IMR-90 (cell line): ENCODE measurements at regions not wholly inside any gene's neighbourhood (a gene's known extent, or its start where the extent isn't known, plus 50 kb on each side); places are given as distances from the start of the nearest gene placed in this dataset.

Experiments
- ATAC-seq: fragments of 200-7000 bp; cut with Tn5 transposase; 2 replicates; pipeline ENCODE4 v1.9.1; 2020; ENCODE audit warnings: low read depth, mild to moderate bottlenecking, moderate library complexity
- BruUV-seq: library from RNA; stranded (reverse); fragments of 400-500 nt; replicated peaks from 2 replicates; lab custom pipeline; 2021; lab: Mats Ljungman, UMichigan
- CTCF ChIA-PET: fragments of 300-600 bp; formaldehyde crosslinking; extraction: SDS; loops from one replicate; lab custom pipeline; 2021; ENCODE audit warnings: antibody characterized with exemption; lab: Yijun Ruan, JAX
- POLR2A ChIA-PET: fragments of 300-600 bp; sonication (Branson Sonifier 250); formaldehyde crosslinking; loops from one replicate; lab custom pipeline; 2022; ENCODE audit warnings: antibody characterized with exemption; ENCODE audit not compliant: unreplicated experiment; lab: Charles Lee
- DNase-seq: peaks from one replicate; pipeline ENCODE4 v3.0.0; 2013
- H2AFZ ChIP-seq: replicated peaks from 2 replicates; pipeline ENCODE3; 2013; ENCODE audit warnings: low read length, mild to moderate bottlenecking; ENCODE audit not compliant: poor library complexity
- H2AK5ac ChIP-seq: 2 replicates; pipeline ENCODE4 v1.6.1; 2013; ENCODE audit warnings: low read depth, low read length, inconsistent platforms
- H2AK9ac ChIP-seq: replicated peaks from 2 replicates; pipeline ENCODE3; 2013; ENCODE audit warnings: mild to moderate bottlenecking, low read depth, low read length, moderate library complexity; ENCODE audit not compliant: poor library complexity
- H2BK120ac ChIP-seq: 2 replicates; pipeline ENCODE4 v1.6.1; 2013; ENCODE audit warnings: low read depth, low read length, inconsistent platforms
- H2BK15ac ChIP-seq: 3 replicates; pipeline ENCODE4 v1.6.1; 2013; ENCODE audit warnings: low read depth, low read length, inconsistent platforms
- H2BK20ac ChIP-seq: 2 replicates; pipeline ENCODE4 v1.6.1; 2013; ENCODE audit warnings: low read depth, mild to moderate bottlenecking, inconsistent platforms, low read length, moderate library complexity
- H2BK5ac ChIP-seq: 2 replicates; pipeline ENCODE4 v1.6.1; 2013; ENCODE audit warnings: mild to moderate bottlenecking, low read depth, low read length, inconsistent platforms; ENCODE audit not compliant: poor library complexity, severe bottlenecking
- H3K14ac ChIP-seq: replicated peaks from 2 replicates; pipeline ENCODE4 v1.6.1; 2013; ENCODE audit warnings: low read depth, low read length, inconsistent platforms
- H3K18ac ChIP-seq: 2 replicates; pipeline ENCODE4 v1.6.1; 2013; ENCODE audit warnings: low read depth, low read length, control low read depth
- H3K23ac ChIP-seq: 2 replicates; pipeline ENCODE4 v1.6.1; 2013; ENCODE audit warnings: low read depth, low read length, inconsistent platforms
- H3K27ac ChIP-seq: 2 replicates; pipeline ENCODE4 v1.5.1; 2013; ENCODE audit warnings: mild to moderate bottlenecking, control low read depth, low read length; ENCODE audit not compliant: insufficient read depth
- H3K27me3 ChIP-seq: 2 replicates; pipeline ENCODE4 v1.6.1; 2013; ENCODE audit warnings: low read length; ENCODE audit not compliant: control insufficient read depth, insufficient read depth
- H3K36me3 ChIP-seq: 2 replicates; pipeline ENCODE4 v1.6.1; 2013; ENCODE audit warnings: low read length, mixed read lengths; ENCODE audit not compliant: control insufficient read depth, insufficient read depth
- H3K4ac ChIP-seq: 2 replicates; pipeline ENCODE4 v1.6.1; 2013; ENCODE audit warnings: low read depth, low read length, inconsistent platforms
- H3K4me1 ChIP-seq: 2 replicates; pipeline ENCODE4 v1.6.1; 2013; ENCODE audit warnings: low read length, mixed read lengths; ENCODE audit not compliant: control insufficient read depth, insufficient read depth
- H3K4me2 ChIP-seq: 2 replicates; pipeline ENCODE4 v1.6.1; 2013; ENCODE audit warnings: low read depth, mild to moderate bottlenecking, control low read depth, low read length, moderate library complexity
- H3K4me3 ChIP-seq: 2 replicates; pipeline ENCODE4 v1.5.1; 2013; ENCODE audit warnings: low read depth, mild to moderate bottlenecking, control low read depth, low read length, moderate library complexity; ENCODE audit not compliant: insufficient read depth
- H3K56ac ChIP-seq: 2 replicates; pipeline ENCODE4 v1.6.1; 2013; ENCODE audit warnings: low read length, inconsistent platforms; ENCODE audit not compliant: insufficient read depth; ENCODE audit errors: extremely low read depth
- H3K79me1 ChIP-seq, 2 experiments: 2 replicates each; pipeline ENCODE4 v1.6.1; 2013; ENCODE audit warnings: low read length in 2 of 2, inconsistent platforms in 1 of 2, low read depth in 1 of 2
- H3K9ac ChIP-seq: 2 replicates; pipeline ENCODE4 v1.6.1; 2013; ENCODE audit warnings: low read depth, low read length, control low read depth
- H3K9me1 ChIP-seq: 2 replicates; pipeline ENCODE4 v1.6.1; 2013; ENCODE audit warnings: low read length, inconsistent platforms; ENCODE audit not compliant: insufficient read depth
- H3K9me3 ChIP-seq: 2 replicates; pipeline ENCODE4 v1.6.1; 2013; ENCODE audit warnings: low read length; ENCODE audit not compliant: control insufficient read depth, insufficient read depth
- H4K20me1 ChIP-seq: 2 replicates; pipeline ENCODE4 v1.6.1; 2013; ENCODE audit warnings: low read length, inconsistent platforms; ENCODE audit not compliant: insufficient read depth
- H4K5ac ChIP-seq: 2 replicates; pipeline ENCODE4 v1.6.1; 2013; ENCODE audit warnings: mild to moderate bottlenecking, low read depth, low read length, control low read depth
- H4K8ac ChIP-seq, 2 experiments: 2 replicates each; pipeline ENCODE4 v1.6.1; 2013; ENCODE audit warnings: low read depth in 2 of 2, low read length in 2 of 2, control low read depth in 1 of 2, inconsistent platforms in 1 of 2
- H4K91ac ChIP-seq: 2 replicates; pipeline ENCODE4 v1.6.1; 2013; ENCODE audit warnings: low read depth, low read length, inconsistent platforms; ENCODE audit not compliant: insufficient read depth
- CEBPB ChIP-seq: IDR thresholded peaks from 2 replicates; pipeline ENCODE4 v1.6.1; 2012; ENCODE audit warnings: low read depth, low read length, improper control_type of control experiment
- CHD1 ChIP-seq: IDR thresholded peaks from 2 replicates; pipeline ENCODE4 v1.6.1; 2012; ENCODE audit warnings: low read depth, low read length, improper control_type of control experiment
- WGBS, 2 experiments: methylation state at CpG; one replicate each; pipeline versions ENCODE4 v1.1.5 to v1.1.7; 2013; ENCODE audit warnings: missing lambda C conversion rate in 2 of 2; ENCODE audit not compliant: insufficient read length in 1 of 2; ENCODE audit errors: extremely low coverage in 2 of 2; 5-methylcytosine and 5-hydroxymethylcytosine counted together
- dilution Hi-C: fragments of 300-500 bp; cut with HindIII; formaldehyde crosslinking; loops from one replicate; pipeline ENCODE4 v1.14.3; 2018; ENCODE audit warnings: low sequenced_read_pairs; ENCODE audit not compliant: unreplicated experiment
- in situ Hi-C: fragments of 300-500 bp; cut with MboI; formaldehyde crosslinking; loops from 3 replicates; pipeline ENCODE4 v1.14.3; 2019; ENCODE audit warnings: low sequenced_read_pairs, inconsistent platforms, mixed read lengths
- intact Hi-C: fragments of 100-400 bp; cut with micrococcal nuclease; formaldehyde crosslinking; loops from 2 replicates; pipeline ENCODE4 v1.10.0; 2022

DNA sequence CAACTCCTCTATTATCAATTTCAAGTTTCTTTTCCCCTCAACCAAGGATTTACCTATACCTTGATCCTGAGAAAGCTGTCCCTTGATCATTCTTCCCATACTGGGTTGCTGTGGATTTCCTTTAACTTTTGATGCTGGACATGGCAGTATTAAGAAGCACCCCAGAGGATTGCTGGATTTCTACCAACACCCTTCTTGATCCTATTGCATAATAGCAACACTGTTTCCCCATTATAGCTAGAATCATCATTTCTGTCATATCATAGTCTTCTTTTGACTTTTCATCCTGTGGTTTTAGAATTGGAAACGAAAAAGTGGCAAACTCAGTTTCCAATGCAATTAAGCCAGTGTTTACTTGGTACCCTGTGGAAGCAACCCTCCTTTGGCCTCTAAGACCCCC is 154.9 kb downstream of the ARRDC3 start:
- no peak overlapping the region for H3K4ac ChIP-seq
- intact Hi-C loops (loop anchor here (10.0 kb wide), 1 partner anchor 1373 kb away; no protein-coding TSS in a partner anchor), dilution Hi-C loops (no loop called here), in situ Hi-C loops (loop anchor here (10.0 kb wide), 1 partner anchor 63 kb away; no protein-coding TSS in a partner anchor)
- ChIA-PET CTCF (interaction anchor here (0.6 to 1.1 kb wide), 2 partner anchors 25 to 74 kb away, joined by 3 read pairs; no protein-coding TSS in a partner anchor), POLR2A (no interaction called here)
- no peaks in the 10 kb centered on the region for H3K36me3 ChIP-seq
- BruUV-seq, result no TSS peak
- H2BK20ac ChIP-seq, result 0 out of 2 replicates have a peak overlapping the region, but pooled peaks have one; percentile 16
- H3K9me3 ChIP-seq, result no peaks in the 10 kb centered on the region; the same call in 1 of the 2 replicates
- H3K79me1 ChIP-seq, result no peaks in the 10 kb centered on the region
- H3K4me2 ChIP-seq, result no peak overlapping the region
- no peak overlapping the region for H2BK15ac ChIP-seq
- H3K27me3 ChIP-seq, result no peaks in the 10 kb centered on the region
- 0 out of 2 replicates have a peak overlapping the region, but pooled peaks have one; percentile 6 for H2BK120ac ChIP-seq
- H4K20me1 ChIP-seq, result no peaks in the 10 kb centered on the region
- H3K4me1 ChIP-seq, result no peaks in the 10 kb centered on the region
- TF ChIP-seq CHD1, result no peak
- peak; percentile 26; the same call in 1 of the 2 replicates for TF ChIP-seq CEBPB
- H3K27ac ChIP-seq, result no peak overlapping the region
- no peak overlapping the region for H4K8ac ChIP-seq
- no peak overlapping the region for H2AK5ac ChIP-seq
- H3K9ac ChIP-seq, result no peak overlapping the region
- no CpG with 5 or more reads among the region's 1 CpG for WGBS, 2 experiments
- no peak overlapping the region for H2AK9ac ChIP-seq
- H3K56ac ChIP-seq, result no peak overlapping the region
- H3K14ac ChIP-seq, result no peak overlapping the region
- H4K5ac ChIP-seq, result no peak overlapping the region
- ATAC-seq, result no peak
- no peak overlapping the region for H3K23ac ChIP-seq
- DNase-seq, result no peak
- no peak overlapping the region for H3K4me3 ChIP-seq
- 0 out of 2 replicates have a peak overlapping the region, but pooled peaks have one; percentile 13 for H4K91ac ChIP-seq
- H3K18ac ChIP-seq, result no peak overlapping the region
- H2BK5ac ChIP-seq, result no peak overlapping the region
- no peak overlapping the region for H2AFZ ChIP-seq
- no peaks in the 10 kb centered on the region for H3K9me1 ChIP-seq
